IMR-90 (cell line): ENCODE measurements at regions not wholly inside any gene's neighbourhood (a gene's known extent, or its start where the extent isn't known, plus 50 kb on each side); places are given as distances from the start of the nearest gene placed in this dataset.

Experiments used
- ATAC-seq: fragments of 200-7000 bp; cut with Tn5 transposase; 2 replicates; pipeline ENCODE4 v1.9.1; 2020; ENCODE audit warnings: low read depth, mild to moderate bottlenecking, moderate library complexity
- BruUV-seq: library from RNA; stranded (reverse); fragments of 400-500 nt; replicated peaks from 2 replicates; lab custom pipeline; 2021; lab: Mats Ljungman, UMichigan
- CTCF ChIA-PET: fragments of 300-600 bp; formaldehyde crosslinking; extraction: SDS; loops from one replicate; lab custom pipeline; 2021; ENCODE audit warnings: antibody characterized with exemption; lab: Yijun Ruan, JAX
- POLR2A ChIA-PET: fragments of 300-600 bp; sonication (Branson Sonifier 250); formaldehyde crosslinking; loops from one replicate; lab custom pipeline; 2022; ENCODE audit warnings: antibody characterized with exemption; ENCODE audit not compliant: unreplicated experiment; lab: Charles Lee
- DNase-seq: peaks from one replicate; pipeline ENCODE4 v3.0.0; 2013
- H2AFZ ChIP-seq: replicated peaks from 2 replicates; pipeline ENCODE3; 2013; ENCODE audit warnings: low read length, mild to moderate bottlenecking; ENCODE audit not compliant: poor library complexity
- H2AK5ac ChIP-seq: 2 replicates; pipeline ENCODE4 v1.6.1; 2013; ENCODE audit warnings: low read depth, low read length, inconsistent platforms
- H2AK9ac ChIP-seq: replicated peaks from 2 replicates; pipeline ENCODE3; 2013; ENCODE audit warnings: mild to moderate bottlenecking, low read depth, low read length, moderate library complexity; ENCODE audit not compliant: poor library complexity
- H2BK120ac ChIP-seq: 2 replicates; pipeline ENCODE4 v1.6.1; 2013; ENCODE audit warnings: low read depth, low read length, inconsistent platforms
- H2BK15ac ChIP-seq: 3 replicates; pipeline ENCODE4 v1.6.1; 2013; ENCODE audit warnings: low read depth, low read length, inconsistent platforms
- H2BK20ac ChIP-seq: 2 replicates; pipeline ENCODE4 v1.6.1; 2013; ENCODE audit warnings: low read depth, mild to moderate bottlenecking, inconsistent platforms, low read length, moderate library complexity
- H2BK5ac ChIP-seq: 2 replicates; pipeline ENCODE4 v1.6.1; 2013; ENCODE audit warnings: mild to moderate bottlenecking, low read depth, low read length, inconsistent platforms; ENCODE audit not compliant: poor library complexity, severe bottlenecking
- H3K14ac ChIP-seq: replicated peaks from 2 replicates; pipeline ENCODE4 v1.6.1; 2013; ENCODE audit warnings: low read depth, low read length, inconsistent platforms
- H3K18ac ChIP-seq: 2 replicates; pipeline ENCODE4 v1.6.1; 2013; ENCODE audit warnings: low read depth, low read length, control low read depth
- H3K23ac ChIP-seq: 2 replicates; pipeline ENCODE4 v1.6.1; 2013; ENCODE audit warnings: low read depth, low read length, inconsistent platforms
- H3K27ac ChIP-seq: 2 replicates; pipeline ENCODE4 v1.5.1; 2013; ENCODE audit warnings: mild to moderate bottlenecking, control low read depth, low read length; ENCODE audit not compliant: insufficient read depth
- H3K27me3 ChIP-seq: 2 replicates; pipeline ENCODE4 v1.6.1; 2013; ENCODE audit warnings: low read length; ENCODE audit not compliant: control insufficient read depth, insufficient read depth
- H3K36me3 ChIP-seq: 2 replicates; pipeline ENCODE4 v1.6.1; 2013; ENCODE audit warnings: low read length, mixed read lengths; ENCODE audit not compliant: control insufficient read depth, insufficient read depth
- H3K4ac ChIP-seq: 2 replicates; pipeline ENCODE4 v1.6.1; 2013; ENCODE audit warnings: low read depth, low read length, inconsistent platforms
- H3K4me1 ChIP-seq: 2 replicates; pipeline ENCODE4 v1.6.1; 2013; ENCODE audit warnings: low read length, mixed read lengths; ENCODE audit not compliant: control insufficient read depth, insufficient read depth
- H3K4me2 ChIP-seq: 2 replicates; pipeline ENCODE4 v1.6.1; 2013; ENCODE audit warnings: low read depth, mild to moderate bottlenecking, control low read depth, low read length, moderate library complexity
- H3K4me3 ChIP-seq: 2 replicates; pipeline ENCODE4 v1.5.1; 2013; ENCODE audit warnings: low read depth, mild to moderate bottlenecking, control low read depth, low read length, moderate library complexity; ENCODE audit not compliant: insufficient read depth
- H3K56ac ChIP-seq: 2 replicates; pipeline ENCODE4 v1.6.1; 2013; ENCODE audit warnings: low read length, inconsistent platforms; ENCODE audit not compliant: insufficient read depth; ENCODE audit errors: extremely low read depth
- H3K79me1 ChIP-seq, 2 experiments: 2 replicates each; pipeline ENCODE4 v1.6.1; 2013; ENCODE audit warnings: low read length in 2 of 2, inconsistent platforms in 1 of 2, low read depth in 1 of 2
- H3K9ac ChIP-seq: 2 replicates; pipeline ENCODE4 v1.6.1; 2013; ENCODE audit warnings: low read depth, low read length, control low read depth
- H3K9me1 ChIP-seq: 2 replicates; pipeline ENCODE4 v1.6.1; 2013; ENCODE audit warnings: low read length, inconsistent platforms; ENCODE audit not compliant: insufficient read depth
- H3K9me3 ChIP-seq: 2 replicates; pipeline ENCODE4 v1.6.1; 2013; ENCODE audit warnings: low read length; ENCODE audit not compliant: control insufficient read depth, insufficient read depth
- H4K20me1 ChIP-seq: 2 replicates; pipeline ENCODE4 v1.6.1; 2013; ENCODE audit warnings: low read length, inconsistent platforms; ENCODE audit not compliant: insufficient read depth
- H4K5ac ChIP-seq: 2 replicates; pipeline ENCODE4 v1.6.1; 2013; ENCODE audit warnings: mild to moderate bottlenecking, low read depth, low read length, control low read depth
- H4K8ac ChIP-seq, 2 experiments: 2 replicates each; pipeline ENCODE4 v1.6.1; 2013; ENCODE audit warnings: low read depth in 2 of 2, low read length in 2 of 2, control low read depth in 1 of 2, inconsistent platforms in 1 of 2
- H4K91ac ChIP-seq: 2 replicates; pipeline ENCODE4 v1.6.1; 2013; ENCODE audit warnings: low read depth, low read length, inconsistent platforms; ENCODE audit not compliant: insufficient read depth
- BHLHE40 ChIP-seq: fragments of 150-350 bp; IDR thresholded peaks from 2 replicates; pipeline ENCODE4 v1.6.1; 2016; ENCODE audit warnings: mild to moderate bottlenecking, low read depth, low read length
- CHD1 ChIP-seq: IDR thresholded peaks from 2 replicates; pipeline ENCODE4 v1.6.1; 2012; ENCODE audit warnings: low read depth, low read length, improper control_type of control experiment
- FOS ChIP-seq: fragments of 150-350 bp; IDR thresholded peaks from 2 replicates; pipeline ENCODE4 v1.6.1; 2016; ENCODE audit warnings: low read depth, low read length
- MAFK ChIP-seq: IDR thresholded peaks from 2 replicates; pipeline ENCODE4 v1.6.1; 2012; ENCODE audit warnings: low read depth, low read length, improper control_type of control experiment
- MAZ ChIP-seq: IDR thresholded peaks from 2 replicates; pipeline ENCODE4 v1.6.1; 2012; ENCODE audit warnings: low read depth, mild to moderate bottlenecking, low read length, improper control_type of control experiment, moderate library complexity, borderline replicate concordance
- MXI1 ChIP-seq: IDR thresholded peaks from 2 replicates; pipeline ENCODE4 v1.6.1; 2012; ENCODE audit warnings: low read depth, mild to moderate bottlenecking, low read length, moderate library complexity, borderline replicate concordance
- NFE2L2 ChIP-seq: fragments of 150-350 bp; IDR thresholded peaks from 2 replicates; pipeline ENCODE4 v1.6.1; 2016; ENCODE audit warnings: low read depth, mild to moderate bottlenecking, low read length
- POLR2A ChIP-seq: IDR thresholded peaks from 2 replicates; pipeline ENCODE4 v1.6.1; 2012; ENCODE audit warnings: mild to moderate bottlenecking, low read depth, low read length
- RAD21 ChIP-seq: IDR thresholded peaks from 2 replicates; pipeline ENCODE4 v1.6.1; 2012; ENCODE audit warnings: low read length, improper control_type of control experiment
- RCOR1 ChIP-seq: IDR thresholded peaks from 2 replicates; pipeline ENCODE4 v1.6.1; 2012; ENCODE audit warnings: mild to moderate bottlenecking, low read length, improper control_type of control experiment; ENCODE audit not compliant: insufficient replicate concordance
- RFX5 ChIP-seq: IDR thresholded peaks from 2 replicates; pipeline ENCODE4 v1.8.0; 2012; ENCODE audit warnings: low read depth, mild to moderate bottlenecking, low read length, moderate library complexity
- SMC3 ChIP-seq: fragments of 150-350 bp; IDR thresholded peaks from 2 replicates; pipeline ENCODE4 v1.6.1; 2016; ENCODE audit warnings: low read depth, mild to moderate bottlenecking, antibody characterized with exemption, low read length, moderate library complexity
- WGBS, 2 experiments: methylation state at CpG; one replicate each; pipeline versions ENCODE4 v1.1.5 to v1.1.7; 2013; ENCODE audit warnings: missing lambda C conversion rate in 2 of 2; ENCODE audit not compliant: insufficient read length in 1 of 2; ENCODE audit errors: extremely low coverage in 2 of 2; 5-methylcytosine and 5-hydroxymethylcytosine counted together
- dilution Hi-C: fragments of 300-500 bp; cut with HindIII; formaldehyde crosslinking; loops from one replicate; pipeline ENCODE4 v1.14.3; 2018; ENCODE audit warnings: low sequenced_read_pairs; ENCODE audit not compliant: unreplicated experiment
- in situ Hi-C: fragments of 300-500 bp; cut with MboI; formaldehyde crosslinking; loops from 3 replicates; pipeline ENCODE4 v1.14.3; 2019; ENCODE audit warnings: low sequenced_read_pairs, inconsistent platforms, mixed read lengths
- intact Hi-C: fragments of 100-400 bp; cut with micrococcal nuclease; formaldehyde crosslinking; loops from 2 replicates; pipeline ENCODE4 v1.10.0; 2022
- TF ChIP-seq, protein P1 (sequence below): fragments of 150-350 bp; IDR thresholded peaks from 2 replicates; pipeline ENCODE4 v1.6.1; 2017; ENCODE audit warnings: mild to moderate bottlenecking, antibody characterized with exemption, low read length, low read depth
- TF ChIP-seq, protein P2 (sequence below): conservative IDR thresholded peaks from 2 replicates; pipeline ENCODE4 v1.5.1; 2012; ENCODE audit warnings: mild to moderate bottlenecking, low read depth, low read length, improper control_type of control experiment

DNA sequence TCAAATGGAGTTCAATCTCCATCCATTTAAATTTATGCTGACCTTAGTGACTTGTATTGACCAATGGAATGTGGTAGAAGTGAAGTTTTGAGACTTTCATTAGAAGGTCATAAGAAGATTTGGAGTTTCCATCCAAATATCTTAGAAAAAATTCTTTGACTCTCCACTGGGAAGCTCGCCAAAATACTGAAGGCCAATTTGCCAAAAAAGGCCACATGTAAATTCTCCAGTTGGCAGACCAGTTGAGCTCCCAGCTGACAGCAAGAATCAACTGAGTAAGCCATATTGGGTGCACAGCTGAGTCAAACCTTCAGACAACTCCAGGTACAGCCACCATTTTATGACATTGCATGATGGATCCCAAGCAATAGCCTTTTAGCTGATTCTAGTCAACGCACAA is 228.3 kb upstream of the SETBP1 start:
- Histone ChIP-seq H2BK120ac (no peak overlapping the region), H3K4me3 (no peak overlapping the region), H2AFZ (no peak overlapping the region), H3K27ac (no peak overlapping the region), H2BK5ac (no peak overlapping the region), H4K20me1 (no peaks in the 10 kb centered on the region), H3K79me1 (no peaks in the 10 kb centered on the region), H3K4me1 (no peaks in the 10 kb centered on the region), H4K91ac (no peak overlapping the region), H3K9me1 (no peaks in the 10 kb centered on the region), H2BK15ac (no peak overlapping the region), H3K18ac (no peak overlapping the region), H4K8ac (no peak overlapping the region), H3K27me3 (no peaks in the 10 kb centered on the region), H4K5ac (no peak overlapping the region), H3K36me3 (no peaks in the 10 kb centered on the region), H3K9ac (no peak overlapping the region), H2AK5ac (no peak overlapping the region), H3K9me3 (no peaks in the 10 kb centered on the region), H2AK9ac (no peak overlapping the region), H3K4me2 (no peak overlapping the region), H3K4ac (no peak overlapping the region), H3K14ac (no peak overlapping the region), H3K56ac (no peak overlapping the region), H3K23ac (no peak overlapping the region), H2BK20ac (no peak overlapping the region)
- no CpG with 5 or more reads among the region's 2 CpGs for WGBS, 2 experiments
- no peak for ATAC-seq
- in situ Hi-C loops = no loop called here
- ChIA-PET POLR2A (no interaction called here), CTCF (no interaction called here)
- TF ChIP-seq SMC3 = no peak
- TF ChIP-seq FOS = no peak
- TF ChIP-seq, protein P1, sequence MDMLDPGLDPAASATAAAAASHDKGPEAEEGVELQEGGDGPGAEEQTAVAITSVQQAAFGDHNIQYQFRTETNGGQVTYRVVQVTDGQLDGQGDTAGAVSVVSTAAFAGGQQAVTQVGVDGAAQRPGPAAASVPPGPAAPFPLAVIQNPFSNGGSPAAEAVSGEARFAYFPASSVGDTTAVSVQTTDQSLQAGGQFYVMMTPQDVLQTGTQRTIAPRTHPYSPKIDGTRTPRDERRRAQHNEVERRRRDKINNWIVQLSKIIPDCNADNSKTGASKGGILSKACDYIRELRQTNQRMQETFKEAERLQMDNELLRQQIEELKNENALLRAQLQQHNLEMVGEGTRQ = no peak
- no peak for TF ChIP-seq NFE2L2
- no peak for TF ChIP-seq RAD21
- TF ChIP-seq MAFK = no peak
- no peak for TF ChIP-seq RFX5
- TF ChIP-seq, protein P2, sequence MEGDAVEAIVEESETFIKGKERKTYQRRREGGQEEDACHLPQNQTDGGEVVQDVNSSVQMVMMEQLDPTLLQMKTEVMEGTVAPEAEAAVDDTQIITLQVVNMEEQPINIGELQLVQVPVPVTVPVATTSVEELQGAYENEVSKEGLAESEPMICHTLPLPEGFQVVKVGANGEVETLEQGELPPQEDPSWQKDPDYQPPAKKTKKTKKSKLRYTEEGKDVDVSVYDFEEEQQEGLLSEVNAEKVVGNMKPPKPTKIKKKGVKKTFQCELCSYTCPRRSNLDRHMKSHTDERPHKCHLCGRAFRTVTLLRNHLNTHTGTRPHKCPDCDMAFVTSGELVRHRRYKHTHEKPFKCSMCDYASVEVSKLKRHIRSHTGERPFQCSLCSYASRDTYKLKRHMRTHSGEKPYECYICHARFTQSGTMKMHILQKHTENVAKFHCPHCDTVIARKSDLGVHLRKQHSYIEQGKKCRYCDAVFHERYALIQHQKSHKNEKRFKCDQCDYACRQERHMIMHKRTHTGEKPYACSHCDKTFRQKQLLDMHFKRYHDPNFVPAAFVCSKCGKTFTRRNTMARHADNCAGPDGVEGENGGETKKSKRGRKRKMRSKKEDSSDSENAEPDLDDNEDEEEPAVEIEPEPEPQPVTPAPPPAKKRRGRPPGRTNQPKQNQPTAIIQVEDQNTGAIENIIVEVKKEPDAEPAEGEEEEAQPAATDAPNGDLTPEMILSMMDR = no peak
- TF ChIP-seq RCOR1 = no peak
- no peak for TF ChIP-seq POLR2A
- TF ChIP-seq CHD1 = no peak
- no peak for TF ChIP-seq MXI1
- TF ChIP-seq BHLHE40 = no peak
- no peak for TF ChIP-seq MAZ
- intact Hi-C loops = no loop called here
- dilution Hi-C loops = no loop called here
- BruUV-seq = no TSS peak
- no peak for DNase-seq
